ENCODE measurements at regions not wholly inside any gene's neighbourhood (a gene's known extent, or its start where the extent isn't known, plus 50 kb on each side); places are given as distances from the start of the nearest gene placed in this dataset.

- TF ChIP-seq CTCF (IDR thresholded peaks at IDR 0.05) = no peak
- DNase-seq = no peak
- H3K36me3 Mint-ChIP-seq (ENCODE audit: low read depth) = no peaks in the 10 kb centered on the region
- no peak overlapping the region for H3K27ac Mint-ChIP-seq
- H3K4me1 Mint-ChIP-seq (ENCODE audit: low read depth) = no peaks in the 10 kb centered on the region
- H3K4me3 Mint-ChIP-seq = no peak overlapping the region
- peaks cover 29% of the 10 kb centered on the region for H3K27me3 Mint-ChIP-seq (ENCODE audit: insufficient read depth)
- no peaks in the 10 kb centered on the region for H3K9me3 Mint-ChIP-seq
Measured at GRCh38 chr11:45597097-45597496, 68.3 kb downstream of the CHST1 start.

- Mint-ChIP-seq H3K27ac (no peak overlapping the region), H3K9me3 (no peaks in the 10 kb centered on the region), H3K4me1 (ENCODE audit: low read depth) (no peaks in the 10 kb centered on the region), H3K4me3 (no peak overlapping the region), H3K27me3 (ENCODE audit: insufficient read depth) (peaks cover 29% of the 10 kb centered on the region), H3K36me3 (ENCODE audit: low read depth) (no peaks in the 10 kb centered on the region)
- no peak for DNase-seq
- TF ChIP-seq CTCF (IDR thresholded peaks at IDR 0.05) = no peak
Measured at GRCh38 chr11:45596571-45596970, 68.9 kb downstream of the CHST1 start.

GRCh38 chr11:45593992-45594391 is 71.4 kb downstream of the CHST1 start:
- peaks cover 30% of the 10 kb centered on the region for H3K27me3 Mint-ChIP-seq (ENCODE audit: insufficient read depth)
- no peak overlapping the region for H3K27ac Mint-ChIP-seq
- no peaks in the 10 kb centered on the region for H3K36me3 Mint-ChIP-seq (ENCODE audit: low read depth)
- DNase-seq = no peak
- no peak for TF ChIP-seq CTCF (IDR thresholded peaks at IDR 0.05)
- H3K9me3 Mint-ChIP-seq = no peaks in the 10 kb centered on the region
- H3K4me3 Mint-ChIP-seq = no peak overlapping the region
- no peaks in the 10 kb centered on the region for H3K4me1 Mint-ChIP-seq (ENCODE audit: low read depth)

- Mint-ChIP-seq H3K27ac (no peak overlapping the region), H3K9me3 (no peaks in the 10 kb centered on the region), H3K27me3 (ENCODE audit: insufficient read depth) (peaks cover 30% of the 10 kb centered on the region), H3K36me3 (ENCODE audit: low read depth) (no peaks in the 10 kb centered on the region), H3K4me1 (ENCODE audit: low read depth) (no peaks in the 10 kb centered on the region), H3K4me3 (no peak overlapping the region)
- no peak for DNase-seq
- no peak for TF ChIP-seq CTCF (IDR thresholded peaks at IDR 0.05)
Measured at GRCh38 chr11:45592636-45593035, 72.8 kb downstream of the CHST1 start.

- TF ChIP-seq CTCF (IDR thresholded peaks at IDR 0.05) = no peak
- Mint-ChIP-seq H3K27me3 (ENCODE audit: insufficient read depth) (peaks cover 22% of the 10 kb centered on the region; the same call in 1 of the 2 replicates), H3K27ac (no peak overlapping the region), H3K36me3 (ENCODE audit: low read depth) (no peaks in the 10 kb centered on the region), H3K4me1 (ENCODE audit: low read depth) (no peaks in the 10 kb centered on the region), H3K9me3 (no peaks in the 10 kb centered on the region), H3K4me3 (no peak overlapping the region)
- DNase-seq = no peak
Measured at GRCh38 chr11:45590743-45591142, 74.7 kb downstream of the CHST1 start.

GRCh38 chr11:45585205-45585604 is 80.2 kb downstream of the CHST1 start:
- peaks cover 24% of the 10 kb centered on the region for H3K27me3 Mint-ChIP-seq (ENCODE audit: insufficient read depth)
- H3K27ac Mint-ChIP-seq = no peak overlapping the region
- no peak overlapping the region for H3K4me3 Mint-ChIP-seq
- H3K9me3 Mint-ChIP-seq = no peaks in the 10 kb centered on the region
- no peaks in the 10 kb centered on the region for H3K4me1 Mint-ChIP-seq (ENCODE audit: low read depth)
- H3K36me3 Mint-ChIP-seq (ENCODE audit: low read depth) = no peaks in the 10 kb centered on the region
- no peak for TF ChIP-seq CTCF (IDR thresholded peaks at IDR 0.05)
- DNase-seq = no peak

Data from HFFc6 (cell line).